Hepatocyte (in vitro differentiated cells): ENCODE measurements at regions not wholly inside any gene's neighbourhood (a gene's known extent, or its start where the extent isn't known, plus 50 kb on each side); places are given as distances from the start of the nearest gene placed in this dataset.

Experiments used
- DNase-seq: peaks from one replicate; pipeline ENCODE4 v3.0.0-alpha.2; 2016; ENCODE audit warnings: low spot score
- H2AFZ ChIP-seq: fragments of 200-600 bp; sonication (generic); 2 replicates; pipeline ENCODE4 v1.6.0; 2016; ENCODE audit warnings: antibody characterized with exemption, mild to moderate bottlenecking
- H3K27ac ChIP-seq: fragments of 200-600 bp; sonication (generic); 2 replicates; pipeline ENCODE4 v1.5.1; 2016; ENCODE audit warnings: mild to moderate bottlenecking
- H3K27me3 ChIP-seq: fragments of 200-600 bp; sonication (generic); 2 replicates; pipeline ENCODE4 v1.6.1; 2016
- H3K36me3 ChIP-seq: fragments of 200-600 bp; sonication (generic); replicated peaks from 2 replicates; pipeline ENCODE4 v1.5.1; 2016; ENCODE audit warnings: low read depth; ENCODE audit not compliant: insufficient read depth
- H3K4me1 ChIP-seq: fragments of 200-600 bp; sonication (generic); 2 replicates; pipeline ENCODE4 v1.5.1; 2016; ENCODE audit warnings: mild to moderate bottlenecking, moderate library complexity; ENCODE audit not compliant: insufficient read depth
- H3K4me2 ChIP-seq: fragments of 200-600 bp; sonication (generic); 2 replicates; pipeline ENCODE4 v1.6.0; 2016
- H3K4me3 ChIP-seq: fragments of 200-600 bp; sonication (generic); 2 replicates; pipeline ENCODE4 v1.5.1; 2016; ENCODE audit warnings: mild to moderate bottlenecking
- H3K79me2 ChIP-seq: fragments of 200-600 bp; sonication (generic); 2 replicates; pipeline ENCODE4 v1.6.0; 2017; ENCODE audit warnings: mild to moderate bottlenecking
- H3K9me2 ChIP-seq: fragments of 200-600 bp; sonication (generic); replicated peaks from 2 replicates; pipeline ENCODE4 v1.6.0; 2017; ENCODE audit warnings: mild to moderate bottlenecking; ENCODE audit not compliant: insufficient read depth
- H3K9me3 ChIP-seq: fragments of 200-600 bp; sonication (generic); 2 replicates; pipeline ENCODE4 v1.5.1; 2016; ENCODE audit warnings: low read depth, mild to moderate bottlenecking
- H4K20me1 ChIP-seq: fragments of 200-600 bp; sonication (generic); 2 replicates; pipeline ENCODE4 v1.6.0; 2016; ENCODE audit warnings: mild to moderate bottlenecking; ENCODE audit not compliant: insufficient read depth, poor library complexity, severe bottlenecking
- CTCF ChIP-seq: fragments of 200-600 bp; sonication (generic); IDR thresholded peaks from 2 replicates; pipeline ENCODE4 v1.5.1; 2016; ENCODE audit warnings: antibody characterized with exemption, mild to moderate bottlenecking; ENCODE audit not compliant: poor library complexity
- EZH2 ChIP-seq: fragments of 200-600 bp; sonication (generic); IDR thresholded peaks from 2 replicates; pipeline ENCODE4 v1.6.1; 2016; ENCODE audit warnings: antibody characterized with exemption, mild to moderate bottlenecking, borderline replicate concordance
- EZH2phosphoT487 ChIP-seq: fragments of 200-600 bp; sonication (generic); IDR thresholded peaks from one replicate; pipeline ENCODE4 v1.6.1; 2018; ENCODE audit warnings: antibody characterized with exemption, mild to moderate bottlenecking, low read depth, moderate library complexity; ENCODE audit not compliant: unreplicated experiment, severe bottlenecking
- WGBS: methylation state at CpG from one replicate; pipeline ENCODE4 v1.1.6; 2016; ENCODE audit warnings: low lambda C conversion rate; ENCODE audit errors: missing lambda C conversion rate; 5-methylcytosine and 5-hydroxymethylcytosine counted together

- H3K79me2 ChIP-seq, result no peaks in the 10 kb centered on the region
- H3K4me2 ChIP-seq, result no peak overlapping the region
- no peak overlapping the region for H2AFZ ChIP-seq
- H3K9me2 ChIP-seq, result no peaks in the 10 kb centered on the region
- no peaks in the 10 kb centered on the region for H4K20me1 ChIP-seq
- no peaks in the 10 kb centered on the region for H3K9me3 ChIP-seq
- no peaks in the 10 kb centered on the region for H3K4me1 ChIP-seq
- TF ChIP-seq EZH2 (no peak), EZH2phosphoT487 (no peak), CTCF (no peak)
- DNase-seq, result no peak
- WGBS, result 81% methylated on average over 4 of the region's 4 CpGs
- H3K4me3 ChIP-seq, result no peak overlapping the region
- no peaks in the 10 kb centered on the region for H3K36me3 ChIP-seq
- peaks cover 14% of the 10 kb centered on the region for H3K27me3 ChIP-seq
- no peak overlapping the region for H3K27ac ChIP-seq
Measured at GRCh38 chr1:18010408-18010807, 97.2 kb upstream of the IGSF21 start.

- no peaks in the 10 kb centered on the region for H3K4me1 ChIP-seq
- peaks cover 14% of the 10 kb centered on the region for H3K27me3 ChIP-seq
- no peak overlapping the region for H2AFZ ChIP-seq
- peak; percentile 24 for DNase-seq
- TF ChIP-seq CTCF (no peak), EZH2 (no peak)
- no peaks in the 10 kb centered on the region for H4K20me1 ChIP-seq
- H3K9me3 ChIP-seq, result no peaks in the 10 kb centered on the region
- H3K27ac ChIP-seq, result no peak overlapping the region
- H3K9me2 ChIP-seq, result no peaks in the 10 kb centered on the region
- H3K4me2 ChIP-seq, result no peak overlapping the region
- H3K36me3 ChIP-seq, result no peaks in the 10 kb centered on the region
- no peak overlapping the region for H3K4me3 ChIP-seq
- no peaks in the 10 kb centered on the region for H3K79me2 ChIP-seq
- WGBS, result 60% methylated on average over 2 of the region's 2 CpGs
Measured at GRCh38 chr1:18010945-18011344, 96.7 kb upstream of the IGSF21 start.

- H3K79me2 ChIP-seq, result no peaks in the 10 kb centered on the region
- H3K9me3 ChIP-seq, result no peaks in the 10 kb centered on the region
- H3K27ac ChIP-seq, result no peak overlapping the region
- no peak overlapping the region for H3K4me2 ChIP-seq
- H3K36me3 ChIP-seq, result no peaks in the 10 kb centered on the region
- DNase-seq, result no peak
- no peak overlapping the region for H2AFZ ChIP-seq
- no peaks in the 10 kb centered on the region for H3K9me2 ChIP-seq
- H3K27me3 ChIP-seq, result peaks cover 14% of the 10 kb centered on the region
- H4K20me1 ChIP-seq, result no peaks in the 10 kb centered on the region
- WGBS, result 92% methylated on average over 1 of the region's 1 CpG
- TF ChIP-seq EZH2 (no peak), EZH2phosphoT487 (no peak), CTCF (no peak)
- no peak overlapping the region for H3K4me3 ChIP-seq
- H3K4me1 ChIP-seq, result no peaks in the 10 kb centered on the region
Measured at GRCh38 chr1:18011703-18012102, 95.9 kb upstream of the IGSF21 start.

GRCh38 chr1:18012686-18013085 lies 94.9 kb upstream of the IGSF21 start:
- TF ChIP-seq EZH2phosphoT487 (no peak), EZH2 (no peak), CTCF (no peak)
- no peak overlapping the region for H3K27ac ChIP-seq
- H3K36me3 ChIP-seq, result no peaks in the 10 kb centered on the region
- H3K4me3 ChIP-seq, result no peak overlapping the region
- no peaks in the 10 kb centered on the region for H3K9me3 ChIP-seq
- H3K27me3 ChIP-seq, result peaks cover 14% of the 10 kb centered on the region
- no peaks in the 10 kb centered on the region for H3K79me2 ChIP-seq
- H2AFZ ChIP-seq, result no peak overlapping the region
- DNase-seq, result no peak
- no peaks in the 10 kb centered on the region for H4K20me1 ChIP-seq
- WGBS, result 75% methylated on average over 8 of the region's 8 CpGs
- H3K4me2 ChIP-seq, result no peak overlapping the region
- no peaks in the 10 kb centered on the region for H3K9me2 ChIP-seq
- no peaks in the 10 kb centered on the region for H3K4me1 ChIP-seq
